CD4-positive, alpha-beta T cell treated with Interleukin-15 for 4 hours (primary cell): ENCODE measurements at regions not wholly inside any gene's neighbourhood (a gene's known extent, or its start where the extent isn't known, plus 50 kb on each side); places are given as distances from the start of the nearest gene placed in this dataset.

Experiments used
- DNase-seq: peaks from one replicate; pipeline ENCODE4 v3.0.0-alpha.2; 2020; ENCODE audit warnings: low spot score

DNA sequence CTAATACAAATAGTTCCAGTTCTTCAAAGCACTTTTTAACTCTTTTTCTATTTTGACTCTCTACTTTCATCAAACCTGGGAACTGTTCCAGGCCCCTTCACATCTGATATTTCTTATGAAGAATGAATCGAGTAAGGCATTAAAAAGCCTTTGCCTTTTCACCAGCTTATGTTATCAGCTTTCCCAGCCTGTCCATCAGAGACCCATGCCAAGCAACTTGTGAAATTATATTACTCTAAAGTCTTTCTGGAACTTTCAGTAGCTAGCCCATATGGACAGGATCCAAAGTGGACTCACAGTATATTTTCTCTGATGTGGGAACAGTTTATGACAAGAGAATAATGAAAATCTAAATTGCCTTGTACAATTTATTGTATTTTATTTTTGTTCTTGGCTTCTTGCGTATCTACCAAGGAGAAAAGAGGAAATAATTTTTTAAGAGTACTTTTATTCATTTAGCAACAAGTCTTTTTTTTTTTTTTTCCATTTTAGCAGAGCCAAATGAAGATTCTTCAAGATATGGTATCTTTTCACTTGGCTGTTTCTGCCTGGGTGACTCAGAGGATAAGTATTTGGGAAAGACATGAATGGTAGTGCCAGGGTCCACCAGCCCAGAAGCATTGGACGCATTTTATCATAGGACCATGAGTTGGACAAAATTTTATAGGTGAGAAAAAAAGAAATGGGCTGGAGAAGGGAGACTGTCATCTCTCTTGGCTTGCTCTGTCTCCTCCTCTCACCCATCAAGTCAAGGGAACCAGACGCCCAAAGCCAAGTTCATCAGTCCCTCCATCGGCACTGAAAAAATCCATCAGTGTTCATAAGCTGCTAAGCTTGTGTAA is 195.8 kb upstream of the NEBL start:
- no peak for DNase-seq

DNA sequence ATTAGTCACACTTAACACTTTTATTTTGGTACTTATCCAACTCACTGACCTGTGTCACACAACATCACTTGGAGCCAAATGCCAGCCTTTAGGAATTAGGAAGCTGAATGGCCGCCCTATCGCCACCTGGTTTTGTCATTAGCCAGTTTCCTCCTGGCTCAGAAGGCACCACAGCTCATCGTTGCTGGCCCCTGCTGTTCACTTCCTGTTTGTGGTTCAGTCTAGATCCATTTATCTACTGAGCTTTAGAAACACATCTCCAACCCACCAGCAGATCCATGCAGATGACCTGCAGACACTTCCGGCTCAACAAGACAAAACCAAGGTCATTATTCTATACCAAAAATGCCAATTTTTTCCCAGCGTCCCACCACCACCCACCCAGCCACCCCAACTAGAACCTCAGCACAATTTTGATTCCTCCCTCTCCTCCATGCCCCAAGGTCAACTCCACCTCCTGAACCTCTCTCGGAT is 193.5 kb upstream of the NEBL start:
- DNase-seq: no peak

DNA sequence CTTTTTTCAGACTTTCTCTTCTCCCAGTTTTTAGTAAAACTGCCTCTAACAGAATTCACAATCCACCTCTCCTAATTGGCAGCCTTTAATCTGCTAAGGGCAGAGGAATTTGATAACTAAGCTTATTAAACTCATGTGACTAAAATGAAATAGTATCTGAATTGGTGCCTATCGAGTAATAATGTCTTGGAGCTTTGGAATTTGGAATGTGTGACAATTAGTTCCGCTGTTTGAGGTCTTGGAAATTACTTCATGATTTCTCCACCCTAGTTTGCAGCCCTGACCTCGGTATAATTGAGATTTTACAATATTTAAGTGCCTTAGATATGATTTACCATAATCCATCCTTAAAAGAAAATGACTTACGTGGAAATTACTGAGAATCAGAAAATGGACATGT is 190.4 kb upstream of the NEBL start:
- no peak for DNase-seq

DNA sequence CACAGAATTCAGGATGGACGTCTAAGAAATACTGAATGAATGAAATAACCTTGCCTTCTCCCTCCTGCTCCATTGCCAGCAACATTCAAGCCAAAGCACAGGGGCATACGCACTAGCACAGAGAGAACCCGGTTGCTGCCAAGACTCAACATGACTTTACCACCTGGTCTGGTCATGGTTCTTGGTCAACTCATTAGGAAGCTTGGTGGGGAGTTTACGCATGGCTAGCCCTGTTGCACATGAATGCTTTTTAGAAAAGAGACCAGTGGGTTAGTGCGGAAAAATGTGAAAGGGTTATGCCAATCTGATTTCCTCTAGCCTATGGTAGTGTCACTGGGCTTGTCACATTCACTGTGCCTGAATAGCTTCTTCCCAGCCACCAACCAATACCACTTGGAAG is 187.6 kb upstream of the NEBL start:
- DNase-seq: no peak

DNA sequence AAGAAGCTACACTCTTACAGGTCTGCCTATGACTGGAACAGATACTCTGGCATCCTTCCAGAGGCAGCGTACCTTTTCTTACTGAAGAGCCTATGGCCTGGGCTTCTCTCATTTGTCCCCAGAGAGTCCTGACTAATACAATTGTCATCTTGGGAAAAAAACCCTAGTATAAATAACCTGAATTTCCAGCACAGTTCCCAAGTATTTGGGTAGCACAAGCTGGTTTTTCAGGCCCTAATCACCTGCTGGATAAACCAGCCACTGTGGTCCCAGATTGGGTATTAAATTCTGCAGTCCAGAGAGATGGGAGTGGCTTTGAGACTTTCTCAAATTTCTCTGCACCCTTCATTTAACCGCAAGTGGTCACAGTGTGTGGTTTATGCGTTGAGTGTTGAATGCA is 186.8 kb upstream of the NEBL start:
- DNase-seq: no peak

DNA sequence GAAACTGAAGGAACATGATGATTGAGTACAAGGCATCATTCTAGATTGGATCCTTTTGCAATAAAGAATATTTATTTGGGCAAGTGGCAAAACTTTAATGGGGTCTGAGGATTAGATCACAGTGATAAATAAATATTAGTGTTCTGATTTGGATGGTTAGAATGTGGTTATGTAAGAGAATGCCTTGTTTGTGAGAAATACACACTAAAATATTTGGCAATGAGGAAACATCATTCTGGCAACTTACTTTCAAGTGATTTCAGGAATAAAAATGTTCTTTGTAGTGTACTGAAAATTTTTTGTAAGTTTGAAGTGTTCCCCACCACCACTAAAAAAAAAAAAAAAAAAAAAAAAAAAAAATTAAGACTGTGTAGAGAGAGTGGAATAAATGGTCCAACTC is 185.1 kb upstream of the NEBL start:
- DNase-seq: no peak

DNA sequence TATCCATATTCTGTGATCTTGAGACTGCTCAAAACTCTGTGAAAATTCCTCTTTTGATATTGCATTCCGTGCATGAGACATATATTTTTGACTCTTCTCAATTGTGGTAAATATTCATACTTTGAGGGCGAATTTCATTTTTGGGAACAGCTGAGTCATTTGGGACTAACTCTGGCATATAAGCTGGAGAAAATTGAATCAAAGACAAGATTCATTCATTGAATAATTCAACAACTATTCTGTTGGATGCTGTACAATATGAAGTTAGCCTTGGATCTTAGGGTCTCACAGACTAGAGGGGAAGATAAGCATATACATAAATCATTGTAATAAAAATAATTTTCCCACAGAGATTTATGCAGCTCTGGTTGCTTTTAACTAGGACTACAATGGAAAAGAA is 183.2 kb upstream of the NEBL start:
- DNase-seq: no peak

DNA sequence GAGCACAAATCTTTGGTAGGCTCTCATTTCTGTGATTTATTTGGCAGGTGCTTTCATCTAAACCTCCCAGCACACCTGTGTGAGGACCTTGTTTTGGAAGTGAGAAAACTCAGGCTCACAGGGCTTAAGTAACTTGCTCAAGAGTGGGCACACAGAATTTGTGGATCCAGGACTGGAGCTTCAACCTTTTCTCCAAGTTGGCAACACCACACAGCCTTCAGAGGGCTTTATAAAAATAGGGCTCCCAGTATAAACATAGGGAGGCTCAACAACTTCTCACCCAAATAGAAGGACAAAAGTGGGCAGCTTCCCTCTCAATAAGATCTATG is 182.2 kb upstream of the NEBL start:
- no peak for DNase-seq

DNA sequence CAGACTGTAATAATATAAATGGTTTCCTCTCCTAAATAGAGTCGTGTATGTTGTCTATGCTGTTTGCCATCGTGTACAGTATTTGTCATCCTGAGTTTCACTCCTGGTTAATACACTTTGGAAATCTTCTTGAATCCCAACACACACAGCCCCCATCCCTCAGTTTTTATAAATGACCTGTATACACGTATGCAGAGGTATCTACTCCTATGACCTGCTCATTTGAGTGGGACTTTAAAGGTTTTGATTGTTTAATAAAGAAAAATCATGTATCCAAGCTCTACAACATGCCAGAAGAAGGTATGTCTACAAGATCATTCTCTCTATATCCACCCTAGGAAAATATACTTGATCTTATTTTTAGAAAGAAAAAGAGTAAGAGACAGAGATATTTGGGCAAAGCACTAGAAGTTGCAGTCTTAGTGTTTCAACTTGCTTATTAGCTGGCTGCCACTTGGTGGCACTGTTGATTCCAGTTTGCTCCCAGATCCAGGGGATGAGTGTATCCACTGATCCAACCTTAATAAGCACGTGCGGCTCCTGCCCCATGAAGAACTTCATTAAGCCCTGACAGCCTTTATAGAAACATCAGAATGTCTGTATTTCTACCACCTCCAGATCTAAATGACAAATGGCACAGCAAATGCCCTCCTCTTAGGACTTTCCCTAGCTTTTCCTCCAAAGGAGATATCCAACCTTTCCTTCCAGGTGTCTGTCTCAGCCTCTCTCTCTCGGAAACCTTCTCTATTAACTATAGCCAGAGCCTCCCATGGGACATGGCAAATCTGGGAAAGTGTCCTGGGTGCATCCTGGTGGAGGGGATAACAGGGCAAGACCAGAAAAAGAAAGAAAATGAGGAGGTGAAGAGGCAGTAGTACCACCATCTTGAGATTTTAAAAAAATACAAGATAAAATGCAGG is 181.6 kb upstream of the NEBL start:
- no peak for DNase-seq

DNA sequence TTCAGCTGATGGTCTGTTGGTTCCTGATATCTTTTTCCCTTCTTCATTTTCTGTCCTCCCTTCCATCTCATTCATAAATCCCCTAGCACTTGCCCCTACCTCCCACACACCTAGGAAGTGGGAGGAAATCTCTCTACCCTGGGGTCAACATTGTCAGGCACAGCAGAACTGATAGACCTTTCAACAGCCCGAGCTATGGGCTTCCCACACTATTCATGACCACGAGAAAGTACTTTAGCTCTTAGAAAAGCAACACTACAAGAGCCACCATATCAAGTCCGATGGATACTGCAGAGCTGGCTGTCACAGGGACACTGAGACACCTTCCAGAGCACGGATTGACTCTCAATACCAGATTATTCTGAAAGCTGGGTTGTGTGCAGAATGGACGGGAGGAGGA is 180.6 kb upstream of the NEBL start:
- no peak for DNase-seq

DNA sequence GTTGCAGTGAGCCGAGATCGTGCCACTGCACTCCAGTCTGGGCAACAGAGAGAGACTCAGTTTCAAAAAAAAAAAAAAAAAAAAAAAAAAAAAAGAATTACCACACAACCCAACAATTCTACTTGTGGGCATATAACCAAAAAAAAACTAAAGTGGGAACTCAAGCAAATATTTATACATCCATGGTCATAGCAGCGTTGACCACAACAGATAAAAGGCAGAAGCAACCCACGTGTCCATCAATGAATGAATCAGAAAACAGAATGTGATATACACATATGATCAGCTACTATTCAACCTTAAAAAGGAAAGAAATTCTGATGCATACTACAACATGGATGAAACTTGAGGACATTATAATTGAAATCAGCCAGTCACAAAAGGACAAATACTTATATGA is 179.3 kb upstream of the NEBL start:
- DNase-seq: no peak

DNA sequence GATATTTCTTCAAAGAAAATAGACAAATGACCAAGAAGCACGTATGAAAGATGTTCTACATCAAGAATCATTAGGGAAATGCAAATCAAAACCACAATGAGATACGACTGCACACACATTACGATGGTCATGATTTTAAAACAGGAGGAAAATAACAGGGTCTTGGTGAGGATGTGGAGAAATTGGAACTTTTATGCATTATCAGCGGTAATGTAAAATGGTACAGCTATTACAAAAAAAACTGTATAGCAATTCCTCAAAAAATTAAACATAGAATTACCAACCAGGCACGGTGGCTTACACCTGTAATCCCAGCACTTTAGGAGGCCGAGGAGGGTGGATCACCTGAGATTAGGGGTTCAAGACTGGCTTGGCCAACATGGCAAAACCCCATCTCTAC is 178.8 kb upstream of the NEBL start:
- DNase-seq: no peak

DNA sequence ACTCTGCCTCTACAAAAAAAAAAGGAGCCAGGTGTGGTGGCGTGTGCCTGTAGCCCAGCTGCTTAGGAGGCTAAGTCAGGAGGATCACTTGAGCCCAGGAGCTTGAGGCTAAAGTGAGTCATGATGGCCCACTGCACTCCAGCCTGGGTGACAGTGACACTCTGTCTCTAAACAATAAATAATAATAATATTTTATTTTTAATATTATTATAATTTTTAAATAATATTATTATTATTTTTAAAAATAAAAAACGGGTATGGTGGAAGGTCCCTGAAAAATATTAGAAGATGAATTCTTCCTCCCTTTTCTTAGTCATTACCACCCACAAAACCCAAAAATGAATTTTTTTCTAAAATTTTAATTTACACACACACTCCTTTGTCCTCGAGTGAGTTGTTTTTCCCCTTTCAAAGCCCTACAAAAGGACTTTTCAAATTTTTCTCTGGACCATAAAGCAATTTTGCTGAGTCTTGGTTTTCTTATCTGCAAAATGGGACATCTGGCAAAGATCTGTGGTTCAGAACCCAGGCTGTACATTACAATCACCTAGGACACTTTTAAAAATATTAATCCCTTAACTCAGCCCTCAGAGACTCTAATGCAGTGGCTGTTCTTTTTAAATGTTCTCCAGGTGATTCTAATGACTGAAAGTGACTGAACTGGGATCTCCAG is 174.0 kb upstream of the NEBL start:
- DNase-seq: no peak

DNA sequence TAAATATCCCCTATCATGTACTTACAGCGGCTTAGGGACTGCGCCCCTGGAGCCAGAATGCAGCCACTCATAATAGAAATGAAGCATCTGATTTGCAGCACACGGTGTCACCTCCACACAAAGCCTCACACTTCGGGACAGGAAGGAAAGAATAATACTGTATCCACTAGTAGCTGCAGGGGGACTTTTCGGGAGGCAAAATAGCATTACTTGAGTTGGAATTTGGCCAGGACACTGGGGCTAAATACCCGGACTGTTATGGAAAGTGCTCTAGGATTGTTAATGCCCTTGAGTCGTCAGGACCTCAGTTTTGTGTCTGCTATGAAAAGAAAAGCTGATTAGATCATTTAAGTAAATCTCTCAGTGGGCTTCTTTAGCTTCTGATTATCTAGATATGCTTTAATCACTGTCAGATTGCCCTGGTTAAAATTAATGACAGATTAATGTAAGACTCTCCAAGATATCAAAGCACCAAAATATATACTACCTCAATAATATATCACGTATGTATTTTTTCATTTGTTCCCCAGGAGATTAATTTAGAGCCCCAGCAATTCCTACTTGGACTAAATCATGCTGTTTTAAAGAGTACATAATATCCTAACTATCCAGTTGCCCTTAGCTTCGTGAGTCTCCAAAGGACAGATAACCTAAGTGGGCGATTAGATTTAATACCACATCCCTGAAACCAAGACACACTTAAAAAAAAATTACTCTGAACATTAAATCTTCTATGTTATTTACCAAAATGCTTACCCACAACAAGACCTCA is 173.0 kb upstream of the NEBL start:
- no peak for DNase-seq

DNA sequence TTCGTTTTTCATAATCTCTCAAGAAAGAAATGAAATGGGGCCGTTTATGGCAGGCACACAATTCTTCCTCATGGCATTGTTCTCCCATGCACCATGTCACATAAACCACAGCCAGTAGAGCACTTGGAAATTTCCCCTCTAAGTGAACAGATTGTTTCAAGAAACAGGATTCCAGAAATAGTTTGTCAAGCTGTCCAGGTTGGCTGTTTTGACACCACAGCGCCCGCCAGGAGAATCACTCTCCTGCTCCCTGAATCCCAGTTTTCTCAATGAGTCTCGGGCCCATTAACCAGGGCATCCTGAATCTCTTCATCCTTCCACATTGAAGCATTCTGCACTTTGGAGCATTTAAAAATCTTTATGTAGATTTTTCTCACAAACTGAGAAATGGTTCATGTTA is 172.2 kb upstream of the NEBL start:
- DNase-seq: no peak

DNA sequence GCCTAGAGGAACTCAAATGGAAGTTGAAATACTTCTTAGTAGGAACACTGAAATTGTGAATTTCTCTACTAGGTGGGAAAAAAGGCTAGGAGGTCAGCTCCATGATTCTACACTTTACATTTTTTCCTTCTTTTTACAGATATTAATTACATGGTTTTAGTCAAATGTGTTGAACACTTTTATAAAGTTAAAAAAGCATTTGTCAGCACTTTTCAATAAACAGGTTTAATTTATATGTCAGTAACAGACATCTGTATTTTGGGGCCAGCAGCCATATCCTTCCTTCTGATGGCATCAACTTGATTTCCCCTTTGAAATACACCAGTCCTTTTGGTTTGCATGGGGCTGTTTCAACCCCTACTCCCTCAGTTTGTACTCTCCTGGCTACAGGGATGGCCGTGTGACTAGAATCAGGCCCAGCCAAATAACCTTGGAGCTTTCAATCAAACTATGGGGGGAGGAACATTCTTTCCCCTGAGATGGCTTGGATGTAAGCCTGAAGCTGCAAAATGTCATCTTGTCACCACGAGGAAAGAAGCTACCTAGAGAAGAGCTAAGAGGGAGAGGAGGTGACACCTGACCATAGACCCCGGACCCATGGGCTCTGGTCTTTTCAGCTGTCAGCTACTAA is 171.0 kb upstream of the NEBL start:
- no peak for DNase-seq

DNA sequence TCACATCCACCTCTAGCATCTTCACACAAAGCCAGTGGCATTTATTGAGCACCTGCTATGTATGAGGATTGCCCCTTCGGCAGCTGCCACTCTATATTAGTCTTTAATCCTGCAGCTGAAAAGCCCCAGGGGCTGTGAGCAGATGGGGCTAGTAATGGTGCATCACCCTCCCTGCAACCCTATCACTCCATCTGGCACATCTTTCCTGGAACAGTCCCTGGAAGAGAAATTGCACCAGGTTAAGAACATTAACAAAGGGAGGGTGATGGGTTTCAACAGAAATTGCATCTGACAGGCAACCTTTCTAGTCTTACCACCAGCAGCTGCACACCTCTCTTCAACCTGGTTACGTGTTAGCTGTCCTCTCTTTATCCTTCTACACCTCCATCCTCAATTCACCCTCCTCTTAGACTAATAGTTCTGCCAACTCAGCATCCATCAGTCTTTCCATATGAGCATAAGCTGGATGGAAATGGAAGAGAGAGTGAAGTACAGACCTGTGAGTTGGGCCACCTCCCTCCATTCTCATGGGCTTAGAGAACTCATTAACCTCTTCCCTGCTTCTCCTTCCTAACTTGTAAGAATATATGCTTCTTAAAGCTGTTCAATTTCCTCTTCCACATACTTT is 168.6 kb upstream of the NEBL start:
- DNase-seq: no peak

DNA sequence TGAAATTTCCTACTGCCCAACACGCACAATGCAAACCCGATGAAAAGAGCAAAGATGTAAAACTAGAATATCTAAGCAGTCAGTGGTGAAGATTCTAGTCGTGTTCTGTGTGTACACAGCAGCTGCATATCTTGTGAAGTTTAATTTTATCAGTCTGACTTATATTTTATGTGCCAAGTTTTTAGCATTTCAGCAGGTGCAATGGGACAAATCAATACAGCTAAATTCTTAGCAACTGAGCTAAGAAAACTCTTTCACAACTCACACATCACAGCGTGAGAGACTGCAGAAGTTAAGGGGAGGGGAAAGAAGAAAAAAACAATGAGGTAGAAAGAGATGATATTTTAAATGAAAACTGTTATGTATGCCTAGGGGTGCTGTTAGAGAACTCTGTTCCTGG is 164.9 kb upstream of the NEBL start:
- no peak for DNase-seq

DNA sequence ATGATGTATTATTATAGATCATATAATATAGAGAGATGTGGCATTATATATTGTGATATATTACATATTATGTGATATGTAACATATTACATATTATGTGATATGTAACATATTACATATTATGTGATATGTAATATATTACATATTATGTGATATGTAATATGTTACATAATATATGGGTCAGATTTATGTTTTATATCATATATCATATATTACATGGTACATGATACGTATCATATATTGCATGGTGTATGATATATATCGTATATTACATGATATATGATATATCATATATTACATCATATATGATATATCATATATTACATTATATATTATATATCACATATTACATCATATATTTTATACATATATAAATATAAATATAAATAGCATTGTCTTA is 164.1 kb upstream of the NEBL start:
- DNase-seq: no peak

DNA sequence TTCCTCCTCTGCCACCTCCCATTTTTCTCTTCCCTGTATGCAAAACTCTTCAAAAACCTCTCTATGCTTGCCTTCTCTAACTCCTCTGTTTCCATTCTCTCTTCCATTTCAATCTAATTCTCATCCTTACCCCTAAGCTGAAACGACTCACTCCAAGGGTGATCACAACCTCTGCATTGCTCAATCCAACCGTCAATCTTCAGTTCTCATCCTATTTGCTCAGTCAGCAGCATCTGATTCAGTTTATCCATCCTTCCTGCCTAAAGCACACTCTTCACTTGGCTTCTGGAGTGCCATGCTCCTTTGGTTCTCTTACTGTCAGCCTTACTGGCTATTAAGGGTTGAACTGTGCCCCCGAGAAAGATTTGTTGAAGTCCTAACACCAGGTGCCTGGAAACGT is 163.5 kb upstream of the NEBL start:
- DNase-seq: no peak

DNA sequence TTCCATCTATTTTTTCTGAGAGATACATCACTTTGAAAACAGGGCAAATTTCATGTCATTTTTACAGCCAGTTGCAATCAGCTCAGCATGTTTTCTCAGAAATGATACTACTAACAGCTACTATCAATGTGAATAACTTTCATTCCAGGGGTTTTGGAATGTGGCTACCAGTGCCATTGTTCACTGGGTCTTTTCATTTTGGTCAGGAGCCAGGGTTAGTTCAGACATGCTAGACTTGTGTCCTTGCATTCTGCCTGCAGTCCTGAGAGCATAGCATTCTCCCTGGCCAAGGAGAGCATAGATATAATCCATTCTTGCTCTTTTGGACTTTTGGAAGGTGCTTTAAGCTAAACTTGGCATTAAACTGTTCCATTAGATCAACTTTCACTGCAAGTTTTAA is 160.9 kb upstream of the NEBL start:
- DNase-seq: no peak
